Prostate gland (tissue), 2 donors: ENCODE measurements at regions not wholly inside any gene's neighbourhood (a gene's known extent, or its start where the extent isn't known, plus 50 kb on each side); places are given as distances from the start of the nearest gene placed in this dataset.

Experiments
- POLR2A ChIP-seq: fragments of 450-650 bp; IDR thresholded peaks from one replicate; pipeline ENCODE4 v1.6.1; 2016; ENCODE audit warnings: antibody characterized with exemption, mild to moderate bottlenecking
- POLR2AphosphoS5 ChIP-seq: sonication (generic); formaldehyde crosslinking; IDR thresholded peaks from one replicate; pipeline ENCODE4 v1.6.1; 2017; ENCODE audit warnings: antibody characterized with exemption
- TF ChIP-seq, protein P1 (sequence below), 4 experiments: fragments of 200-600 bp in 2 of 4; fragments of 450-650 bp in 2 of 4; sonication (generic) in 2 of 4; IDR thresholded peaks; 1 replicate in 3 of 4; 2 replicates in 1 of 4; pipeline ENCODE4 v1.5.1; 2016 to 2019; ENCODE audit warnings: antibody characterized with exemption in 4 of 4, mild to moderate bottlenecking in 2 of 4, moderate library complexity in 2 of 4

DNA sequence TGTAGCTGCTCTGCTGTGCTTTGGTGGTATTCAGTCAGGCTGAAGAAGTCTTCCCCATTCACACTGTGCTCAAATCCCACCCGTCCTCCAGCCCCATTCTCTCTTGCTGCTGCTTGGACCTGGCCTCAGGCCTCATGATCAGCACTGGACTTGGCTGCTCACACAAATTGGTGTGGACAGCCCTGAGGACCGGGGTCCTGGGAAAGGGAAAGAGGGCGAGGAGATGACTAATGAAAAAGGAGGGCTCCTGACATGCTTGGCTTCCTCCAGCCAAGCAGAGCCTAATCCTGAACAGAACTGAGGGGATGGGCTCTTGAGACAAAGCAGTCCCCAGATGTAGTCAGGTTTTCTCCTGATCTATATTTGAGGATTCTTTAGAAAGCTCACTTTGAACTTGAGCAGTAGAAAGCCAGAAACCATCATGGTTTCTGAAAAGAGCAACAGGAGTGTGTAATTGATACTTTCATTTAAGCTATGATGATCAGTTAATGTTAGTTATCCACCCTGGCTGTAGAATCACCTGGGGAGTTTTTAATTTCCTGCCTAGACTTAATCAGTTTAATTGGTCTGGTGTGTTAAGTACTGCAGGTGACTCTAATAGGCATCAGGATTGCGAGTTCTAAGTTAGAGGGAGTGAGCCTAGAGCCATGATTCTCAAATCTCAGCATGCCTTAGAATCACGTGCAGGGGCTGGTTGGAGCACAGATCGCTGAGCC, 79.4 kb upstream of the THBS1 start:
- TF ChIP-seq POLR2A (no peak), POLR2AphosphoS5 (no peak)
- TF ChIP-seq, protein P1, sequence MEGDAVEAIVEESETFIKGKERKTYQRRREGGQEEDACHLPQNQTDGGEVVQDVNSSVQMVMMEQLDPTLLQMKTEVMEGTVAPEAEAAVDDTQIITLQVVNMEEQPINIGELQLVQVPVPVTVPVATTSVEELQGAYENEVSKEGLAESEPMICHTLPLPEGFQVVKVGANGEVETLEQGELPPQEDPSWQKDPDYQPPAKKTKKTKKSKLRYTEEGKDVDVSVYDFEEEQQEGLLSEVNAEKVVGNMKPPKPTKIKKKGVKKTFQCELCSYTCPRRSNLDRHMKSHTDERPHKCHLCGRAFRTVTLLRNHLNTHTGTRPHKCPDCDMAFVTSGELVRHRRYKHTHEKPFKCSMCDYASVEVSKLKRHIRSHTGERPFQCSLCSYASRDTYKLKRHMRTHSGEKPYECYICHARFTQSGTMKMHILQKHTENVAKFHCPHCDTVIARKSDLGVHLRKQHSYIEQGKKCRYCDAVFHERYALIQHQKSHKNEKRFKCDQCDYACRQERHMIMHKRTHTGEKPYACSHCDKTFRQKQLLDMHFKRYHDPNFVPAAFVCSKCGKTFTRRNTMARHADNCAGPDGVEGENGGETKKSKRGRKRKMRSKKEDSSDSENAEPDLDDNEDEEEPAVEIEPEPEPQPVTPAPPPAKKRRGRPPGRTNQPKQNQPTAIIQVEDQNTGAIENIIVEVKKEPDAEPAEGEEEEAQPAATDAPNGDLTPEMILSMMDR (IDR thresholded peaks at IDR 0.05) = no peak
